ENCODE measurements at regions not wholly inside any gene's neighbourhood (a gene's known extent, or its start where the extent isn't known, plus 50 kb on each side); places are given as distances from the start of the nearest gene placed in this dataset.

GRCh38 chr12:61870658-61871484 lies 389.3 kb upstream of the USP15 start:
- Histone ChIP-seq H3K27ac (ENCODE audit: extremely low read depth, low read depth, low read length) (no peak overlapping the region), H3K4me2 (ENCODE audit: insufficient read depth, low read length) (no peak overlapping the region), H3K9me3 (replicated peaks; ENCODE audit: control insufficient read depth, insufficient read depth, low read depth, low read length) (no peaks in the 10 kb centered on the region), H3K4me1 (replicated peaks in 1 of 2; ENCODE audit: control insufficient read depth in 2 of 2, insufficient read depth in 2 of 2, low read length in 2 of 2) (no peaks in the 10 kb centered on the region), H3K79me2 (ENCODE audit: control insufficient read depth, insufficient read depth, low read length) (no peaks in the 10 kb centered on the region), H4K20me1 (replicated peaks; ENCODE audit: control insufficient read depth, insufficient read depth, low read length) (no peaks in the 10 kb centered on the region), H3K4me3 (no peak overlapping the region), H3K9ac (ENCODE audit: insufficient read depth in 1 of 2, low read depth in 2 of 2, low read length in 2 of 2) (no peak overlapping the region), H3K9me1 (ENCODE audit: control insufficient read depth, insufficient read depth, low read length) (no peaks in the 10 kb centered on the region), H3K36me3 (ENCODE audit: control insufficient read depth, insufficient read depth, low read length) (no peaks in the 10 kb centered on the region), H3K27me3 (ENCODE audit: control insufficient read depth in 2 of 2, insufficient read depth in 2 of 2, low read length in 2 of 2) (no peaks in the 10 kb centered on the region), H2AFZ (ENCODE audit: low read depth, low read length) (no peak overlapping the region)
- ChIA-PET CTCF (ENCODE audit: low intra/inter-chr PET ratio) (no interaction called here), POLR2A (no interaction called here)
- in situ Hi-C loops (cut with MboI) = no loop called here
- 0% methylated on average over 3 of the region's 3 CpGs for WGBS (ENCODE audit: insufficient coverage, low coverage, missing lambda C conversion rate)
- no peak for TF ChIP-seq KLF6 (CRISPR knock-in tag; IDR thresholded peaks at IDR 0.05; ENCODE audit: borderline replicate concordance)
- no peak for ATAC-seq
- BruUV-seq (replicated peaks) = no TSS peak
- no peak for FAIRE-seq
- intact Hi-C loops (cut with micrococcal nuclease) = no loop called here
- DNase-seq (ENCODE audit: extremely low read depth in 1 of 4, low spot score in 3 of 4) = no peak

DNA sequence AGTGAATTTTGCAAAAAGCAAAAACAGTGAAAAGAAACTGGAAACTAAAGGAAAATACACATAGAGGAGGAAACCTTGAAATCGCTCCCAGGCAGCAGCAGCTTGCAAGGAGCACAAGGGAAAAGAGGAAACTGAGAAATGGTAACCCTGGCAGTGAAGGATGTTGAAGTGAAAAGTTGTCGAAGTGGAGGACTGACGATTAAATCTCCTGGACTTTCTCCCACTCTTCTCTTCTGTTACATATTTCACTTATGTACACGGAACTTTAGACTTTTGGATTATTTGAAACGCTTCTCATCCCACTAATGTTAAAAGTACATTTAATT lies 388.8 kb upstream of the USP15 start:
- Histone ChIP-seq H3K79me2 (ENCODE audit: control insufficient read depth, insufficient read depth, low read length) (no peaks in the 10 kb centered on the region), H3K9me3 (replicated peaks; ENCODE audit: control insufficient read depth, insufficient read depth, low read depth, low read length) (no peaks in the 10 kb centered on the region), H3K27ac (ENCODE audit: extremely low read depth, low read depth, low read length) (no peak overlapping the region), H3K9ac (ENCODE audit: insufficient read depth in 1 of 2, low read depth in 2 of 2, low read length in 2 of 2) (no peak overlapping the region), H3K36me3 (ENCODE audit: control insufficient read depth, insufficient read depth, low read length) (no peaks in the 10 kb centered on the region), H4K20me1 (replicated peaks; ENCODE audit: control insufficient read depth, insufficient read depth, low read length) (no peaks in the 10 kb centered on the region), H3K9me1 (ENCODE audit: control insufficient read depth, insufficient read depth, low read length) (no peaks in the 10 kb centered on the region), H2AFZ (ENCODE audit: low read depth, low read length) (no peak overlapping the region), H3K27me3 (ENCODE audit: control insufficient read depth in 2 of 2, insufficient read depth in 2 of 2, low read length in 2 of 2) (no peaks in the 10 kb centered on the region), H3K4me3 (no peak overlapping the region), H3K4me2 (ENCODE audit: insufficient read depth, low read length) (no peak overlapping the region), H3K4me1 (replicated peaks in 1 of 2; ENCODE audit: control insufficient read depth in 2 of 2, insufficient read depth in 2 of 2, low read length in 2 of 2) (no peaks in the 10 kb centered on the region)
- intact Hi-C loops (cut with micrococcal nuclease) = no loop called here
- POLR2A ChIA-PET = no interaction called here
- ATAC-seq (no peak), FAIRE-seq (no peak), DNase-seq (ENCODE audit: extremely low read depth in 1 of 4, low spot score in 3 of 4) (no peak)
- WGBS (ENCODE audit: insufficient coverage, low coverage, missing lambda C conversion rate) = 0% methylated on average over 5 of the region's 5 CpGs
- CTCF ChIA-PET (ENCODE audit: low intra/inter-chr PET ratio) = no interaction called here
- BruUV-seq (replicated peaks) = no TSS peak
- in situ Hi-C loops (cut with MboI) = no loop called here
- TF ChIP-seq ARNT (IDR thresholded peaks at IDR 0.05) = no peak
- no peak for TF ChIP-seq CREB1 (IDR thresholded peaks at IDR 0.05)
- no peak for TF ChIP-seq CREB1 (CRISPR knock-in tag; IDR thresholded peaks at IDR 0.05)
- TF ChIP-seq ZNF586 (CRISPR knock-in tag; conservative IDR thresholded peaks at IDR 0.05) = no peak
- no peak for TF ChIP-seq KLF10 (CRISPR knock-in tag; IDR thresholded peaks at IDR 0.05)
- TF ChIP-seq, protein P1, sequence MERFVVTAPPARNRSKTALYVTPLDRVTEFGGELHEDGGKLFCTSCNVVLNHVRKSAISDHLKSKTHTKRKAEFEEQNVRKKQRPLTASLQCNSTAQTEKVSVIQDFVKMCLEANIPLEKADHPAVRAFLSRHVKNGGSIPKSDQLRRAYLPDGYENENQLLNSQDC (CRISPR knock-in tag; IDR thresholded peaks at IDR 0.05) = no peak
- TF ChIP-seq HBP1 (CRISPR knock-in tag; IDR thresholded peaks at IDR 0.05) = no peak
- TF ChIP-seq, protein P2, sequence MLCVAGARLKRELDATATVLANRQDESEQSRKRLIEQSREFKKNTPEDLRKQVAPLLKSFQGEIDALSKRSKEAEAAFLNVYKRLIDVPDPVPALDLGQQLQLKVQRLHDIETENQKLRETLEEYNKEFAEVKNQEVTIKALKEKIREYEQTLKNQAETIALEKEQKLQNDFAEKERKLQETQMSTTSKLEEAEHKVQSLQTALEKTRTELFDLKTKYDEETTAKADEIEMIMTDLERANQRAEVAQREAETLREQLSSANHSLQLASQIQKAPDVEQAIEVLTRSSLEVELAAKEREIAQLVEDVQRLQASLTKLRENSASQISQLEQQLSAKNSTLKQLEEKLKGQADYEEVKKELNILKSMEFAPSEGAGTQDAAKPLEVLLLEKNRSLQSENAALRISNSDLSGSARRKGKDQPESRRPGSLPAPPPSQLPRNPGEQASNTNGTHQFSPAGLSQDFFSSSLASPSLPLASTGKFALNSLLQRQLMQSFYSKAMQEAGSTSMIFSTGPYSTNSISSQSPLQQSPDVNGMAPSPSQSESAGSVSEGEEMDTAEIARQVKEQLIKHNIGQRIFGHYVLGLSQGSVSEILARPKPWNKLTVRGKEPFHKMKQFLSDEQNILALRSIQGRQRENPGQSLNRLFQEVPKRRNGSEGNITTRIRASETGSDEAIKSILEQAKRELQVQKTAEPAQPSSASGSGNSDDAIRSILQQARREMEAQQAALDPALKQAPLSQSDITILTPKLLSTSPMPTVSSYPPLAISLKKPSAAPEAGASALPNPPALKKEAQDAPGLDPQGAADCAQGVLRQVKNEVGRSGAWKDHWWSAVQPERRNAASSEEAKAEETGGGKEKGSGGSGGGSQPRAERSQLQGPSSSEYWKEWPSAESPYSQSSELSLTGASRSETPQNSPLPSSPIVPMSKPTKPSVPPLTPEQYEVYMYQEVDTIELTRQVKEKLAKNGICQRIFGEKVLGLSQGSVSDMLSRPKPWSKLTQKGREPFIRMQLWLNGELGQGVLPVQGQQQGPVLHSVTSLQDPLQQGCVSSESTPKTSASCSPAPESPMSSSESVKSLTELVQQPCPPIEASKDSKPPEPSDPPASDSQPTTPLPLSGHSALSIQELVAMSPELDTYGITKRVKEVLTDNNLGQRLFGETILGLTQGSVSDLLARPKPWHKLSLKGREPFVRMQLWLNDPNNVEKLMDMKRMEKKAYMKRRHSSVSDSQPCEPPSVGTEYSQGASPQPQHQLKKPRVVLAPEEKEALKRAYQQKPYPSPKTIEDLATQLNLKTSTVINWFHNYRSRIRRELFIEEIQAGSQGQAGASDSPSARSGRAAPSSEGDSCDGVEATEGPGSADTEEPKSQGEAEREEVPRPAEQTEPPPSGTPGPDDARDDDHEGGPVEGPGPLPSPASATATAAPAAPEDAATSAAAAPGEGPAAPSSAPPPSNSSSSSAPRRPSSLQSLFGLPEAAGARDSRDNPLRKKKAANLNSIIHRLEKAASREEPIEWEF (CRISPR knock-in tag; IDR thresholded peaks at IDR 0.05) = no peak

Measured in K562 (cell line).